Effector CD4-positive, alpha-beta T cell (primary cell): ENCODE measurements at regions not wholly inside any gene's neighbourhood (a gene's known extent, or its start where the extent isn't known, plus 50 kb on each side); places are given as distances from the start of the nearest gene placed in this dataset.

ENCODE experiments used
- DNase-seq: peaks from one replicate; pipeline ENCODE4 v3.0.0-alpha.2; 2020

- DNase-seq, result no peak
Measured at GRCh38 chr3:40593351-40593750, 68.6 kb downstream of the ZNF621 start.

- no peak for DNase-seq
Measured at GRCh38 chr3:40597441-40597840, 72.7 kb downstream of the ZNF621 start.

- DNase-seq, result no peak
Measured at GRCh38 chr3:40598338-40598737, 73.6 kb downstream of the ZNF621 start.

GRCh38 chr3:40598962-40599361 is 74.2 kb downstream of the ZNF621 start:
- DNase-seq, result no peak

GRCh38 chr3:40602778-40603385 is 78.1 kb downstream of the ZNF621 start:
- no peak for DNase-seq

- no peak for DNase-seq
Measured at GRCh38 chr3:40605960-40606359, 81.2 kb downstream of the ZNF621 start.

- no peak for DNase-seq
Measured at GRCh38 chr3:40608091-40608490, 83.3 kb downstream of the ZNF621 start.

- no peak for DNase-seq
Measured at GRCh38 chr3:40613306-40613705, 88.5 kb downstream of the ZNF621 start.

- DNase-seq, result no peak
Measured at GRCh38 chr3:40615110-40615915, 90.6 kb downstream of the ZNF621 start.

GRCh38 chr3:40615918-40616819 is 91.4 kb downstream of the ZNF621 start:
- DNase-seq, result no peak

GRCh38 chr3:40617084-40617483 is 92.3 kb downstream of the ZNF621 start:
- DNase-seq, result no peak

GRCh38 chr3:40618158-40618557 is 93.4 kb downstream of the ZNF621 start:
- no peak for DNase-seq

GRCh38 chr3:40620151-40620550 is 95.4 kb downstream of the ZNF621 start:
- no peak for DNase-seq

GRCh38 chr3:40621252-40621651 is 96.5 kb downstream of the ZNF621 start:
- DNase-seq, result no peak

GRCh38 chr3:40623567-40623966 is 98.8 kb downstream of the ZNF621 start:
- DNase-seq, result no peak

GRCh38 chr3:40624189-40624769 is 99.5 kb downstream of the ZNF621 start:
- no peak for DNase-seq

- no peak for DNase-seq
Measured at GRCh38 chr3:40627095-40627494, 102.3 kb downstream of the ZNF621 start.

GRCh38 chr3:40628984-40629383 is 104.2 kb downstream of the ZNF621 start:
- no peak for DNase-seq

- no peak for DNase-seq
Measured at GRCh38 chr3:40631341-40631995, 106.7 kb downstream of the ZNF621 start.

- no peak for DNase-seq
Measured at GRCh38 chr3:40637906-40638305, 113.1 kb downstream of the ZNF621 start.

- no peak for DNase-seq
Measured at GRCh38 chr3:40639006-40639405, 114.2 kb downstream of the ZNF621 start.

GRCh38 chr3:40642812-40643211 is 118.1 kb downstream of the ZNF621 start:
- DNase-seq, result no peak

- no peak for DNase-seq
Measured at GRCh38 chr3:40645883-40646282, 121.1 kb downstream of the ZNF621 start.
